ENCODE measurements at regions not wholly inside any gene's neighbourhood (a gene's known extent, or its start where the extent isn't known, plus 50 kb on each side); places are given as distances from the start of the nearest gene placed in this dataset.

DNA sequence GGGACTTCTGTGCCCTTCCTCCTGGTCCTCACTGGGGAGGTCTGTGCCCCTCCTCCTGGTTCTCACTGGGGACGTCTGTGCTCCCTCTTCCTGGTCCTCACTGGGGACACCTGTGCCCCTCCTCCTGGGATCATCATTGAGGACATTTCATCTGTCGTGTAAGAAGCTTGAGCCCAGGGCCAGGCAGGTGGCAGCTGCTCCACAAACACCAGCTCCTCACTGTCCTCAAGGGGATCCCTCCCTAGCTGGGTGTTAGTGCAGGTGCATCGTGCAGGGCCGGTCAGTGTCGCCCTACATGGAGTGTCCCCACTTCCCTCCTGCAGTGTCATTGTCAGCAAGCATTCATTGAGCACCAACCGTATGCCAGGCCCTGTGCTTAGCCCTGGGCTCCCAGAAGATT is 312.7 kb downstream of the PTPRU start:
- no peak for DNase-seq

DNA sequence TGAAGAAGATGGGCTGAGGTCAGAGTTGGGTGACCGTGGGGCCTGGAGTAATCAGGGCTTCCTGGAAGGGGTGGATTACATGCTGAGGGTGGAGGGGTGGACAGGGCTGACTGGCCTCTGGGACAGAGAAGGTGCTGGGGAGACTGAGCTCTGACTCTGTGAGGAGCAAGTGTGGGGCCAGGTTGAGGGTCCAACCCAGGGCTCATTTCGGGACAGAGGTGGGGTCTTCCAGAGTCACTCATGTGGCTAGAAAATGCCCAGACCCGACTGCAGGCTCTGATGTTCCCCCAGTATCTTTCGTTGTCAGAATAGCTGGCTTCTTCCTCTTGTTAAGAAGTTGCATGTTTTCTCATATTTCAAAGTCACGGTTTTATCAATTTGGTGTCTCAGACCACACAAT is 311.8 kb downstream of the PTPRU start:
- DNase-seq, result no peak

- DNase-seq, result no peak
Measured at GRCh38 chr1:29547300-29547699, 311.0 kb downstream of the PTPRU start.

DNA sequence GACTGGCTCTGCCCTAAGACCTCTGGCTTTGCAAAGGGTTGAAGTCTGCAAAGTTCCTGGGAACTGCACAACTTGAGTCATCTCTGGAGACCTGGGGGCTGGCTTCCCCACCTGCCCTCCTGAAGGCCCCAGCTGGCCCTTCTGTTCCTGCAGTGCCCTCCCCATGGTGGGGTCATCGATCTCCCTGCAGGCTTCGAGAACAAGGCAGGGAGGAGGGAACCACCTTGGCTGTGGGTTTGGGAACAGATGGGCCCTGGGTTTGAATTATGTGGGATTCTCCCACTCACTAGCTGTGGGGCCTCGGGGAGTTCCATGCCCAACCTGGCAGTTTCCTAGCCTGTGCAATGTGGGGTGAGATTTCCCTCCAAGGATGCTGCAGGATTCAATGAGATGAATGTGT is 310.2 kb downstream of the PTPRU start:
- no peak for DNase-seq

DNA sequence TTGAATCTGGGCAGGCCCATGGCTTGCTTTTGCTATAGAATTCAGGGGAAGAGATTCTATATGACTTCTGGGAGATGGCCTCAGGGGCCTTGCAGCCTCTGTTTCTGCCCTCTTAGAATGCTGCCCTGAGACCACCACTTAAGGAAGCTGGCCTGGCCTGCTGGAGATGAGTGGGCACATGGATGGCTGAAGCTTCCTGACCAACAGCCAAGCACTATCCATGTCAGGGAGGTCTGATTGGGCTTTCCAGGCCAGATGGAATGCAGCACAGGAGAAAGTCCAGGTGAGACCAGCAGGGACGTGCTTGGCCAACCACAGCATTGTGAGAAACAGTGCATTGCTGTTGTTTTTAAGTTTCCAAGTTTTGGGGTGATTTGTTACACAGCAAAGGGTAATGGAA is 308.1 kb downstream of the PTPRU start:
- DNase-seq, result no peak

DNA sequence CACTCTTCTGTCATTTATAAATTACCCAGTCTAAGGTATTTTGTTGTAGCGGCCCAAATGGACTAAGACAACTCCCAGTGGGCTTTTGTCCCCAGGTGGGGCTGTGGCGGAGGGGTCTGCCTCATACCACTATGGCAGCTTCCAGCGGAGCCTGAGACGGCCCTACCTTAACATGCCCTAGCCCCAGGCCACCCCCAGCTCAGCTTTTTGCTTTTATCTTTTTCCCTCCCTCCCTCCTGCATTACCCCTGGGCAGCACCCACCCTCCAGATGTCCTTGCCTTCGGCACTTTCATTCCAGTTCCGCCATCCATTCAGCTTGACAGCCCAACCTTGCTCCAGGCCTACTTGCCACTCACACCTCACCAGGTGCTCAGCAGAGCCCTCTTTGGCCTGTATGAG is 307.3 kb downstream of the PTPRU start:
- DNase-seq, result no peak

GRCh38 chr1:29542548-29542947 is 306.2 kb downstream of the PTPRU start:
- DNase-seq, result peak; percentile 81

DNA sequence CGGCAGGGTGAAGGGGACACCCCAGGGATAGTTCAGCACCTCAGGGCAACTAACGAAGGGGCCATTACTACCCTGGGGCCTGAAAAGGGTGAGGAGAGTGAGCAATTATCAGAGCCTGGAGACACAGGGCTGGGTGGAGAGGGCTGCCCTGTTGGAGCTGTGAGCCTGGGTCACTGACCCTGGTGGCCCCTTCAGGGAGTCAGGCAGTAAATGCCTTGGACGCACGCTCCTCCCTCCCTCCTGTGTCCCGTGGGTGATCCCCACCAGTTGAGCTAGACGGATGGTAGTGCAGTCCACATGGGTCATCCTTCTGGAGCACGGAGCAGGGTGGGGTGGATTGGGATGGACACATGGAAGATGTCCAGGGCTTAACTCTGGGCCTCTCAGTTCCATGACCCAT is 305.3 kb downstream of the PTPRU start:
- no peak for DNase-seq

GRCh38 chr1:29540801-29541357 is 304.6 kb downstream of the PTPRU start:
- no peak for DNase-seq

- DNase-seq, result no peak
Measured at GRCh38 chr1:29539971-29540370, 303.6 kb downstream of the PTPRU start.

- no peak for DNase-seq
Measured at GRCh38 chr1:29538586-29538985, 302.3 kb downstream of the PTPRU start.

GRCh38 chr1:29532751-29533150 is 296.4 kb downstream of the PTPRU start:
- DNase-seq, result no peak

GRCh38 chr1:29532285-29532684 is 296.0 kb downstream of the PTPRU start:
- DNase-seq, result no peak

GRCh38 chr1:29531596-29531995 is 295.3 kb downstream of the PTPRU start:
- no peak for DNase-seq

DNA sequence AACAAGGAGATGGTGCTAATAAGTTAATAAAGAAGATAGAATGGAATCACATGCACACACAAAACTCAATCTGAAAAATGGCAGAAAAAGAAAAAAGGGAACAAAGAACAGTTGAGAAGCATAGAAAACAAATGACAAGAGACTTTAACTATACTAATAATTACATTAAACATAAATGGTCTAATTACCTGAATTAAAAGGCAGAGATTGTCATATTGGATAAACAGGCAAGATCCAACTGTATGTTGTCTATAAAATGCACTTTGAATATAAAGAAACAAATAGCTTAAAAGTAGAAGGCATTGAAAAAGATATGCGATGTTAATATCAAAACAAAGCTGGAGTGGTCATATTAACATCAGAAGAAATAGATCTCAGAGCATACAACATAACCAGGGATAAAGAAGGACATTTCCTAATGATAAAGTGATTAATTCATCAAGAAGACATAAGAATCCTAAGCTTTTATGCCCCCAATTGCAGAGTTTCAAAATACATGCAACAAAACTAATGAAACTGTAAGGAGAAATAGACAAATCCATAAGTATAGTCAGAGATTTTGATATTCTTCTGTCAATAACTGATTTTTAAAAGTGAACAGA is 293.5 kb downstream of the PTPRU start:
- no peak for DNase-seq

DNA sequence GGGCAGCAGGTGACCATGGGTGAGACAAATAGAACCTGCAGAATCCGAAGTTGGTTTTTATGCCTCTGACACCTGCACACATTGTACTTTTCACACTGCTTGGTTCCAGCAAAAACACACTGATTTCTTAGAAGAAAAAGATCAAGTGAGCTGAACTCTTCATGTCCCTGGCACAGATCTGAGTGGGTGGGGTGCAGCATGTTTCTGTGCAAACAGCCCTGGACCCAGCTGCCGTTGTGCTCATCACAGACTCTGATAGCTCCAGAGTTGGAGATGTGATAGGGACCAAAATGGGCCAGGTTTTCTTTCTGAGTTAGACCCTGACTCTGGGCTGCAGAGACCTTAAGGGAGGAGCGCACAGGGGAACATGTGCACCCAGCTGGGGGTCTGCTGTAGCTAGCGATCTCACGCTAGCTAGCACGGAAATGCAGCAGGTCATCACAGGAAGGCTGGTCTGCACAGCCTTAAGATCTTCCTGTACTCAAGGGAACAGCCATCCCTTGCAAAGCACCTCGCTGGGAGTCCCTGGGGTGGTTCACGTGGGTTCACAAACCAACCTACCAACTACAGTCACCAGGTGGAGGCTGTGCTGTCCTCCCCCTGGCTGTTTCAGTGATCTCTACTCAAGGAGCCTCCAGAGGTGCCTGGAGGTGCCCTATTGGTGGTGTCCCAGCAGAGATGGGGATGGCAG is 291.1 kb downstream of the PTPRU start:
- DNase-seq, result no peak

DNA sequence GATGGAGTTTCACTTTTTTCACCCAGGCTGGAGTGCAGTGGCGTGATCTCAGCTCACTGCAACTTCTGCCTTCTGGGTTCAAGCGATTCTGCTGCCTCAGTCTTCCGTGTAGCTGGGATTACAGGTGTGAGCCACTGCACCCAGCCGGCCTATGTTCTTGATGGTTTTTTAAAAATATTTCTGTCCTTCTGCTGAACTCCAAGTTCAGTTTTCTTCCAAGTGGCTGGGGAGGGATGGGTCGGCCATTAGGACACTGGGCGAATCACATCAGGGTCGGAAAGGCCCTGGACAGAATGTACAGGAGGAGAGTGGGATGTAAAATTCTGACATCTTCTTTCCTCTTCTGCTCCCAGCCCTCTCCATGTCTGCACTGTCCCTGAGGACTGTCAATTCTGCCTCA is 289.6 kb downstream of the PTPRU start:
- no peak for DNase-seq

DNA sequence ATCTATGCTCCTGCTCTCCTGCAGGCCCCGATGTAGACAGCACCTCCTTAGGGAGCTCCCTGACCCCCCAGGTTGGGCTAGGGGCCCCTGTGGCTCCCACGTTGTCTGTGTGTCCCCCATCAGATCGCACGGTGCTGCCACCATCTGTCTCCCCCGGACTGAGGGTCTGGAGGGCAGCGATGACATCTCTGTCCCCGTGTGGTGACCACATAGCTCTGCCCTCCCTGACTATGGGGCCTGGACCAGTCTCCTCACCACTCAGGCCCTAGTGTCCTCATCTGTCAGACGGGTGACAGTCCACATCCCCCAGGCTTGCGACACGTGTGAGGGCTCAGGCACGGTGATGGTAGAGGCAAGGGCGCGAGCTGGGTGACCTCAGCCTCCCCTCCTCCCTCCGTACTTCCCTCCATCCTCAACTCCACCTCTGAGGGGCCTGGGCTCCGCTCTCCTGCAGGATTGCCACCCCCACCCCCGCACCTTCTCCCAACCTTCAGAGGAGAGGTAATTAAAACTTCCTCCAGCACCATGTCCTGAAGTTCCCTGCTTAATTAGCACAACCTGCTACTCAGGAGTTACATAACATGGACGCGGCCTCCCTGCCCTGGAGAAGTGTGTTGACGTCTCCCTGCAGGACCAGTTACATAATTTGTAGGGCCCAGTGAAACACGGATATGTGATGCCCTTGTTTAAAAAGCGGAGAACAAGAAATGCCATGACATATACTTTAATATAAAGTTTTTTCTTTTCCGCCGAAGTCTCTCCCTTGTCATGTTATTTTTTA is 288.2 kb downstream of the PTPRU start:
- no peak for DNase-seq

DNA sequence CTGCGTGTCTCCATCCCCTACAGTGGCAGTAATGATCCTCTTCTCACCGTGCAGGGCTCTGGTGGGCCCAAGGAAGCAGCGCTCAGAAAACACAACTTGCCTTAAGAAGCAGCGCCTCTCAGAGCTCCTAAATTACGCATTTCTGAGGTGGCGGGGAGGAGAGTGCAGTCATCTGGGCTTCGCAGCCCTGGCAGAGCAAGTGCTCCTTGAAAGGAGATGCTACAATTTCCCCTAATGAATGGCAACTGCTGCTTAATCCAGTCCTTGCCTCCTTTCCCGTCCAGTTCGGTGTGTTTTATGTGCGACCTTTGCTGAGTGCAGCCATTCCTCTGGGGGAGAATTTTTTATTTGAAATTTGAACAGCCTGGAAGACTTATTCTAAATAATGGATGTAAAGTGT is 287.3 kb downstream of the PTPRU start:
- no peak for DNase-seq

GRCh38 chr1:29523136-29523535 is 286.8 kb downstream of the PTPRU start:
- no peak for DNase-seq

GRCh38 chr1:29521811-29522580 is 285.7 kb downstream of the PTPRU start:
- DNase-seq, result no peak

- no peak for DNase-seq
Measured at GRCh38 chr1:29521438-29521715, 285.1 kb downstream of the PTPRU start.

Data from NCI-H1694 (cell line).